ENCODE measurements at regions not wholly inside any gene's neighbourhood (a gene's known extent, or its start where the extent isn't known, plus 50 kb on each side); places are given as distances from the start of the nearest gene placed in this dataset.

GRCh38 chr3:189580190-189580589 lies 51.0 kb upstream of the TP63 start (continued):
- no peak for TF ChIP-seq PRDM2 (tag by site-specific recombination; IDR thresholded peaks at IDR 0.05; ENCODE audit: borderline replicate concordance)
- no peak for TF ChIP-seq ZNF18 (tag by site-specific recombination; IDR thresholded peaks at IDR 0.05)
- no peak for TF ChIP-seq ZNF132 (tag by site-specific recombination; IDR thresholded peaks at IDR 0.05; ENCODE audit: borderline replicate concordance)
- TF ChIP-seq ZNF26 (tag by site-specific recombination; IDR thresholded peaks at IDR 0.05): no peak
- no peak for TF ChIP-seq PRDM4 (tag by site-specific recombination; IDR thresholded peaks at IDR 0.05)
- no peak for TF ChIP-seq ZBTB48 (tag by site-specific recombination; IDR thresholded peaks at IDR 0.05)
- TF ChIP-seq ZNF133 (tag by site-specific recombination; IDR thresholded peaks at IDR 0.05): no peak
- no peak for TF ChIP-seq ZNF148 (tag by site-specific recombination; IDR thresholded peaks at IDR 0.05; ENCODE audit: borderline replicate concordance)
- TF ChIP-seq ZNF174 (tag by site-specific recombination; IDR thresholded peaks at IDR 0.05): no peak

Measured in HEK293 (cell line).